HEK293 (cell line): ENCODE measurements at regions not wholly inside any gene's neighbourhood (a gene's known extent, or its start where the extent isn't known, plus 50 kb on each side); places are given as distances from the start of the nearest gene placed in this dataset.
A peak's percentile ranks its signal among the peaks of the same experiment; 100 is the strongest.

Source experiments
- CTCF ChIA-PET: fragments of 350-600 bp; formaldehyde crosslinking; extraction: SDS; loops from one replicate; lab custom pipeline; 2021; ENCODE audit warnings: antibody characterized with exemption; lab: Yijun Ruan, JAX
- POLR2A ChIA-PET: fragments of 300-600 bp; formaldehyde crosslinking; extraction: SDS; loops from one replicate; lab custom pipeline; 2020; ENCODE audit warnings: antibody characterized with exemption, inconsistent platforms; lab: Yijun Ruan, JAX
- H3K27ac ChIP-seq: fragments of 200-500 bp; sonication (Bioruptor generic); 2 replicates; pipeline ENCODE4 v1.5.1; 2014; ENCODE audit warnings: low read depth, low read length, control low read depth, inconsistent platforms; ENCODE audit errors: extremely low read depth
- H3K36me3 ChIP-seq, 2 experiments: fragments of 200-500 bp in 1 of 2; sonication (Bioruptor generic) in 1 of 2; 1 replicate in 1 of 2; 2 replicates in 1 of 2; pipeline ENCODE4 v1.5.1; 2014 to 2017; ENCODE audit warnings: inconsistent platforms in 2 of 2, low read length in 2 of 2; ENCODE audit not compliant: control insufficient read depth in 2 of 2, insufficient read depth in 1 of 2
- H3K4me1 ChIP-seq: fragments of 200-500 bp; sonication (Bioruptor generic); 2 replicates; pipeline ENCODE4 v1.5.1; 2014; ENCODE audit warnings: mild to moderate bottlenecking, low read length, inconsistent platforms; ENCODE audit not compliant: control insufficient read depth, insufficient read depth
- H3K4me3 ChIP-seq: 2 replicates; pipeline ENCODE4 v1.5.1; 2011; ENCODE audit warnings: low read depth, mild to moderate bottlenecking, control low read depth, low read length, moderate library complexity
- H3K9me3 ChIP-seq: fragments of 200-500 bp; sonication (Bioruptor generic); 2 replicates; pipeline ENCODE4 v1.5.1; 2014; ENCODE audit warnings: low read depth, low read length, inconsistent platforms; ENCODE audit not compliant: control insufficient read depth, insufficient read depth
- AEBP2 ChIP-seq: fragments of 450-650 bp; formaldehyde crosslinking; IDR thresholded peaks from 2 replicates; pipeline ENCODE4 v1.5.1; 2016; ENCODE audit warnings: missing biosample characterization, missing genetic modification characterization, borderline replicate concordance
- GLIS1 ChIP-seq: fragments of 450-650 bp; formaldehyde crosslinking; IDR thresholded peaks from 2 replicates; pipeline ENCODE4 v1.5.1; 2016; ENCODE audit warnings: missing biosample characterization, missing genetic modification characterization
- PRDM10 ChIP-seq: fragments of 450-650 bp; formaldehyde crosslinking; IDR thresholded peaks from 2 replicates; pipeline ENCODE4 v1.5.1; 2016; ENCODE audit warnings: missing biosample characterization, missing genetic modification characterization
- PRDM4 ChIP-seq: fragments of 450-650 bp; formaldehyde crosslinking; IDR thresholded peaks from 2 replicates; pipeline ENCODE4 v1.5.1; 2017; ENCODE audit warnings: missing biosample characterization, missing genetic modification characterization
- ZNF114 ChIP-seq: fragments of 450-650 bp; formaldehyde crosslinking; IDR thresholded peaks from 2 replicates; pipeline ENCODE4 v1.5.0; 2017; ENCODE audit warnings: missing biosample characterization, missing genetic modification characterization
- ZNF26 ChIP-seq: fragments of 450-650 bp; formaldehyde crosslinking; IDR thresholded peaks from 2 replicates; pipeline ENCODE4 v1.5.1; 2016; ENCODE audit warnings: missing biosample characterization, missing genetic modification characterization
- ZNF266 ChIP-seq: fragments of 450-650 bp; formaldehyde crosslinking; IDR thresholded peaks from 2 replicates; pipeline ENCODE4 v1.5.1; 2016; ENCODE audit warnings: missing biosample characterization, missing genetic modification characterization, low read depth
- ZNF610 ChIP-seq: fragments of 450-650 bp; formaldehyde crosslinking; IDR thresholded peaks from 2 replicates; pipeline ENCODE4 v1.5.1; 2016; ENCODE audit warnings: missing biosample characterization, missing genetic modification characterization, borderline replicate concordance
- ZNF692 ChIP-seq: fragments of 450-650 bp; formaldehyde crosslinking; IDR thresholded peaks from 2 replicates; pipeline ENCODE4 v1.5.1; 2016; ENCODE audit warnings: missing biosample characterization, missing genetic modification characterization
- ZNF701 ChIP-seq: fragments of 450-650 bp; formaldehyde crosslinking; IDR thresholded peaks from 2 replicates; pipeline ENCODE4 v1.5.1; 2016; ENCODE audit warnings: missing biosample characterization, missing genetic modification characterization
- ZNF707 ChIP-seq: fragments of 450-650 bp; formaldehyde crosslinking; IDR thresholded peaks from 2 replicates; pipeline ENCODE4 v1.5.1; 2016; ENCODE audit warnings: missing biosample characterization, missing genetic modification characterization
- ZNF830 ChIP-seq: fragments of 450-650 bp; IDR thresholded peaks from 2 replicates; pipeline ENCODE4 v1.5.0; 2018; ENCODE audit warnings: missing biosample characterization, missing genetic modification characterization, low read depth, mild to moderate bottlenecking, moderate library complexity
- ZSCAN23 ChIP-seq: fragments of 450-650 bp; formaldehyde crosslinking; IDR thresholded peaks from 2 replicates; pipeline ENCODE4 v1.5.1; 2016; ENCODE audit warnings: missing biosample characterization, missing genetic modification characterization

GRCh38 chrX:18102006-18102405 is 118.7 kb downstream of the BEND2 start:
- CTCF ChIA-PET: no interaction called here

More at GRCh38 chrX:18102006-18102405, 118.7 kb downstream of the BEND2 start:
- no peaks in the 10 kb centered on the region for H3K36me3 ChIP-seq
- H3K27ac ChIP-seq: no peak overlapping the region
- POLR2A ChIA-PET: no interaction called here
- no peak overlapping the region for H3K4me3 ChIP-seq
- H3K4me1 ChIP-seq: 0 out of 2 replicates have a peak, but pooled peaks cover 2% of the 10 kb centered on the region
- no peak for TF ChIP-seq ZNF707 (tag by site-specific recombination)
- TF ChIP-seq ZNF114: no peak
- no peak for TF ChIP-seq ZNF701 (tag by site-specific recombination)
- TF ChIP-seq ZSCAN23 (tag by site-specific recombination): no peak
- TF ChIP-seq GLIS1 (tag by site-specific recombination): peak; percentile 95
- no peak for TF ChIP-seq ZNF692 (tag by site-specific recombination)
- TF ChIP-seq ZNF26: no peak
- no peak for TF ChIP-seq AEBP2 (tag by site-specific recombination)
- no peak for TF ChIP-seq ZNF266
- TF ChIP-seq ZNF830 (tag by site-specific recombination): no peak
- peak; percentile 51; the same call in 1 of the 2 replicates for TF ChIP-seq PRDM10
- no peak for TF ChIP-seq PRDM4 (tag by site-specific recombination)
- TF ChIP-seq ZNF610: no peak
- H3K9me3 ChIP-seq: no peaks in the 10 kb centered on the region
